ENCODE measurements at regions not wholly inside any gene's neighbourhood (a gene's known extent, or its start where the extent isn't known, plus 50 kb on each side); places are given as distances from the start of the nearest gene placed in this dataset.
"Not testable (repeated sequence)": the region's sequence is repeated elsewhere in the genome, so short reads cannot be mapped to it uniquely, and the experiment has no call there.

DNA sequence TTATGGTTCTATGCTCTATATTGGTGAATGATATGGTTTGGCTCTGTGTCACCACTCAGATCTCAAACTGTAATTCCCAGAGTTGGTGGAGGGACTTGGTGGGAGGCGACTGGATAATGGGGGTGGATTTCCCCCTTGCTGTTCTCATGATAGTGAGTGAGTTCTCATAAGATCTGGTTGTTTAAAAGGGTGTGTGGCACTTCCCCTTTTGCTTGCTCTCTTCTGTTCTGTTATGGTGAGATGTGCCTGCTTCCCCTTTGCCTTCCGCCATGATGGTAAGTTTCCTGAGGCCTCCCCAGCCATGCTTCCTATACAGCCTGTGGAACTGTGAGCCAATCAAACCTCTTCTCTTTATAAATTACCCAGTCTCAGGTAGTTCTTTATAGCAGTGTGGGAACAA is 446.6 kb upstream of the PDE3A start:
- DNase-seq = not testable (repeated sequence)

DNA sequence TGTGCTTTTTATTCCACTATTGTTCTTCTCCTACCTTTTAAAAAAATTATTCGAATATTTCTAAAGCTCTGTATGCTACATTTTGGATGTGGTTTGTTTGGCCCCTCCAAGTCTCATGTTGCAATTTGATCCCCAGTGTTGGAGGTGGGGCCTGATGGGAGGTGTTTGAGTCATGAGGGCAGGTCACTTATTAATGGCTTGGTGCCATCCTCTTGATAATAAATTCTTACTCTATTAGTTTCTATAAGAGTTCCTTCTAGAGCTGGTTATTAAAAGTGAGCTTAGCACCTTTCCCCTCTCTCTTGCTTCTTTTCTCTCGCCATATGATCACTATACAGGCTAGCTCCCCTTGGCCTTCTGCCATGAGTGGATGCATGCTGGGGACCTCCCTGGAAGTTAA is 445.6 kb upstream of the PDE3A start:
- DNase-seq = no peak

DNA sequence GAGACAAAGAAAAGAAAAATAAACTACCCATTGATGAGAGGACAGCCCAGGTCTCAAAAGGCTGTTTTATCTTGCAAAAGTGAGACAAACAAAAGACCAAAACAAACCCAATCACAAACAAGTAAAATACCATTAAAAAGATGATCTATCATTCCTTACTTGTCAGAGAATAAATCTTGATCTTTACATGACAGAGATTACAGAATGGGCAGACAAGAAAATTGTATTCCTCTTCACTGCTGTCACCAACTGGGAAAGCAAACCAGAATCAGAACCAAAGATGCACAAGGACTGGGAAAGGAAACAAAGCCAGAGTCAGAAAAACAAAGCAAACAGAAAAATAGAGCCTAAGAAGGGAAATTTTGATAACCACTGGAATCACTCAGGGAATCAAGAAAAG is 444.0 kb upstream of the PDE3A start:
- no peak for DNase-seq

DNA sequence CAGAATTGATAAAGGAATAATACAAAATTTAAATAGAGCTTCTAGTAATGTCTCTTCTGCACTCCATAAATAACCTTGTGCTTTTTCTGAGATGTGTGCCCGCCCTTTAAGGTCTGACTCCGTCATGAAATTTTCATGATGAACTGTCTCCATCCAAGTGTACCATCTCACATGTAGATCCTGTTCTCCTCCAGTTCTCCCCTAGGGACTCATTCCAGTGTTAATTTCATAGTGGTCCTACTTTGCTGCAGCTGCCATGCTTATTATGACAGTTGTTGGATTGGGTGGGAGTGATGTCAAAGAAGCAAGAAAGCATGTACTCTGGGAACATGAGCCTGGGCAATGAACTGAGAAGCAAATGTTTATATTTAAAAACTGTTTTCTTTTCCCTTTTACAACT is 442.5 kb upstream of the PDE3A start:
- DNase-seq = peak; percentile 22

DNA sequence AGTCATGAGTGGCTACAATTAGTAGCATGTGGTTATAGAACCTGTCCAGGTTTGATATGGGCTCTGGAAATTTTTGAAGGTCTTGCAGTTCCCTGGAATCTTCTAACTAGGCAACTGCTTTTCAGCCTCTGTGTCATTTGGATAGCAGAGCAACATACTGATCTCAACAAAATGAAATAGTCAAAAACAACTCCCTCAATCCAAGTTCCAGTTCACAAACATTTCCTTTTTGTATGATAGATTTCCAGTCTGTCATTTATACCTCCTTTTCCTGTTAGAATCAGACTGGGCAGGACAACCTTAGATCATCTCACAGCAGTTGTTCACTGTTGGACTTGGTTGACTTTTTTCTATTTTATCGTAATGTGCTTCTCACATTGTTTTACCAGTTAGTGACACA is 442.1 kb upstream of the PDE3A start:
- DNase-seq = no peak

DNA sequence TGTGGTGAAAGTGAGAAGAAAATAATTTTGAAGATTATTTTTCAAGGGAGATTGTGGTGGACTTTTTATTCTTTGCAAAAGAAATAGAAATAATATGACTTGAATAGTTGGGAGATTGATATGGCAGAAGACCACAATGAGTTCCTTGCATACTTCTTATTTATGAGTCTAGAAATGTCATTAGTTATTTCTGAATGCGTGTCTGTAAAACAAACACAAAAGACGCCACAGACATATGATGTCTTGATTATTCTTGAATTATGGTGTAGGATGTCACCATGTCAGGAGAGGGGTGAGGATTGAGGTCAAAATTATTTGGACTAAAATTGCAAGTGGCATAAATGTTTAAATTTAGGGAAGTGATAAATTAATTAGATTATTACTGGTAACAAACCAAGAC is 440.7 kb upstream of the PDE3A start:
- no peak for DNase-seq

DNA sequence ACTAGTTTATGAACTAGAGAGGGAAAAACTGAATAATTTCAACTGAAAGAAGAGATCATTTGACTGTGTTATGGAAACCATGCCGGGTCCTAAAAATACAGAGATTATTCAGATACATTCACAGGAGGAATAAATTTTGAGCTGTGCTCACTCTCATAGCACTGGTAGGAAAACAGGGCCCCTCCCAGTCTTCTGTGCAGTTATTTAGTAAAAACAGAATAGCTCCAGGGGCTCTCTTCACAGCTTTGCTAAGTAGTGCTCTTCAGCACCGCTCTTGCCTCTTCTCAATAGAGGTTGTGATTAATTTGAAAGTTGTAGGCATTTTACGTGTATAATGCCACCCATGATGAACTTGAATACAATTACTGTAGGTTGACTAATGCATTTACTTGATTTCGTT is 435.9 kb upstream of the PDE3A start:
- no peak for DNase-seq

DNA sequence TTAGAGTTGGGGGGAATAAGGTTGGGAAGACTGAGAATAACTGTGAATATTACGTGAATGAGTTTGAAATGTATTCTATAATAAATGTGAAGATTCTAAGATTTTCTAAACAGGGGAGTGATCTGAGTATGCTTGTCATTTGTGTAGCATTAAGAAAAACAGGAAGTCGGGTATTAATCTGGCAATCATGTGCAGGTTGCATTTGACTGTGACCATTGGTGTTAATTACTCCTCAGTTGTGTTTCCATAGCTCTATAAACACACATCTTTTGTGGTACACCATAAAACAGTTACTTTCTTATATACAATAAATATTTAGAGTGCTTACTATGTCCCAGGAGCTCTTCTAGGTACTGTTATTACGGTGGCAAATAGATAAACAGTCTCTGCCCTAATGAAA is 434.4 kb upstream of the PDE3A start:
- no peak for DNase-seq

DNA sequence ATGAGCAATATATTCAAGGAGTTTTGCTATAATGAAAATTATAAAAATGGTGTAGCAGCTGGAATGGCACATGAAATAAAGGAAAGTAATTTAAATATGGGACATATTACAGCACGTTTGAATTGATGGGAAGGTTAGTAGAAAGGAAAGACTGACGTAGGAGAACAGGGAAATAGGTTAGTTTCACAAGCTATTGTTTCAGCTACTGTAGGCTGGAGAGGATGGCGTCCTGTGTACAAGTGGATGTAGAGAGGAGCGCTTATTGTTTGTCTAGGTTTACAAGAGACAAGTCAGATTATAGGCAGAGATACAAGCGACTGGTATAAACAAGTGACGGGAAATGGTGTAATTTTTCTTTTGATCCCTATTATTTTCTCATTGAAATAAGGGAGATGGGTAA is 431.2 kb upstream of the PDE3A start:
- DNase-seq = no peak

DNA sequence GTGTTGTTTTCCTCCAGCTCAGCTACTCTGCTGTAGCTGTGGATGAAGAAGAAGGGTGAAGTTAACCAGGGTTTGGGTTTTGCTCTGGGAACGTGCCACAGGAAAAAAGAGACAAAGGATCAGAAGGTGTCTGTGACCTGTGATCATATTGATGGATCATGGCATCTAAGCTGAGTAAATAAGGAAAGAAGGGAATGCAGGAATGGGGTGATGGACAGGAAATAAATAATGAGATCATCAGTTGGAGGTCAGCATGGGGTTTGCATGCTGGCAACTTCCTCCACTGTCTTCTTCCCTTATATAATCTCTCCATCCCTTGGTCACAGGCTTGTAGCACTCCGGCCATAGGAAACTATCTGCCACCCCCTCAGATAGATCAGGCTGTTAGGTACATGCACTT is 430.3 kb upstream of the PDE3A start:
- DNase-seq = peak; percentile 6

DNA sequence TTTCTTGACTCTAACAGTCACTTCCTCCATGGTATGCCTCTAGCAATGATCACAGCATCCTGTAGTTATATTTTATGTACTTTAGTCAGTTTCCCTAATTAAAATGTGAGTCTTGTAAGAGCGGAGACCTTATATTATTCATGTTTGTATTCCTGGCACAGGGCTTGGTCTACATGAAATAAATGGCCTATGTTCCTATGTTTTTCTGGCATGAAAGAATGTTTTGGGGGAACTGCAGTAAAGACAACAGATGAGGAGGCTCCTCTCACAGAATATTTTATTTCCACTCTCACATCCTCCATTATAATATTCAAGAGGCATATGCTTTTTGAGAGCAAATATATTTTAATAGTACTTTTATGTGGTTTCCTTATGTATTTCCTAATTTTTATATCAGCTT is 429.8 kb upstream of the PDE3A start:
- DNase-seq = no peak

DNA sequence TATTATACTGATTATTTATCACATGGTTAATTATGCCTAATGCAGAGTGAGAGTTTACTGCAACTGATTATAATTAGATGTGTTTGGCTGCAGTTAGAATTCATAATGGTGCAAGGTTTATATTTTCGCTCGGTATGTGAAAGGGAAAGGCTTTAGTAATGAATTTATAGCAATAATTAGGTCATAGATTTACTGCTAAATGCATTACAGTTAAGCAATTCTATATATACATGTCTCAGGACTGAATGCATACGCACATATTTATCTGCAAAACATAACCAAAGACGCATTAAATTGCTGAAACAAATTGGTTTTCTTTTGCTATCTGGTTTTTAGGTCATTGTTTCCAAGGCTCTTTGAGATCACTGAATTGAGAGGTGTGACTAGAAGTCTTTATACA is 428.1 kb upstream of the PDE3A start:
- DNase-seq = no peak

DNA sequence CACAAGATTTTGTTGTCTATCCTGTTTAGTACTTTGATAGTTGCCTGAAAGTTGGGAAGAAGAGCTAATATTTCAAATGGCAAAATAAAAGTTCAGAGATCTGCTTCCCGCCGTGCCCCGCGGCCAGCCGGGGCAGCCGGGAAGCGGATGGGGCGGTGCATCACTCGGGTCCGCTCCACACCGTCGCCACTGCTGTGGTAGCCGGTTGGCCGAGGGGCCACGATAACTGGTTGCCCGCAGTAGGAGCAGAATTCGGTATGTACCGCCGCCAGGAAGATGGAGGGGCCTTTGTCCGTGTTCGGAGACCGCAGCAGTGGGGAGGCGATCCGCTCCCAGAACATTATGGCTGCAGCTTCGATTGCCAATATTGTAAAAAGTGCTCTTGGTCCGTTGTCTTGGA is 427.2 kb upstream of the PDE3A start:
- no peak for DNase-seq

DNA sequence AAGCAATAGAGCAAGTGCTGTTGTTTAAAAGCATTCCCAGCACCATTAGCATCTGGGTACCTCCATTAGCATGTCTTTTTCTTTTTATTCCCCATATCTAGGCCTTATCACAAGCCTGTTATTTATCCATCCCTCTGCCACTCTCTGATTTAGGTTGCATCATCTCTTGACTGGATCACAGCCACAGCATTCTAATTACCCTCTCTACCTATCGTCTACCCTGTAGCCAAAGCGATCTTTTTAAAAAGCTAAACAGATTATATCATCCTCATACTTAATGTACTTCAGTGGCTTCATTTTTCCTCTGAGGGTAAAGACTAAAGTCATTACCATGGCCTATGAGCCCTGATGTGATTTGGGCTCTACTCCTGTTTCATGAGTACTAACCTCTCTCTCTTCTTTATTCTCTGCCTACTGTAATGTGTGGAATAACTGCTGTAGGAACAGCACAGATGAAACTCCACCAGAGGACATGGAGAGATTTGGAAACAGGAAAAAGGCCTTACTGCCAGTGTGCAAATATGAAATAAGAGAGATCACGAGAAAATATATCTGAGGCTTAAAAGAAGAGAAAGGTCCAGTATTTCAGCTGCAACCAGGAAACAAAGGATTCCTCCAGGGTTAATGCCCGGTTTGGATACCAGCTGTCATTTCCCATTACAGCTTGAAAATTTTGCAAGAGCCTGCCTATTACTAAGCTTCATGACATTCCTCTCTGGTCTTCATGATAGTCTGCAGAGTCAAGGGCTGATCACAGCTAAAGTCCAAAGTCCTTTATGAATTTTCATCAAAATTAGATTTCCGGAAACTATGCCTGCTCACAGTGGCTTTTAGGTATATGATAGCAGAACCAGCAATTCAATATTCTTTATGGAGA is 422.5 kb upstream of the PDE3A start:
- DNase-seq = peak; percentile 70

DNA sequence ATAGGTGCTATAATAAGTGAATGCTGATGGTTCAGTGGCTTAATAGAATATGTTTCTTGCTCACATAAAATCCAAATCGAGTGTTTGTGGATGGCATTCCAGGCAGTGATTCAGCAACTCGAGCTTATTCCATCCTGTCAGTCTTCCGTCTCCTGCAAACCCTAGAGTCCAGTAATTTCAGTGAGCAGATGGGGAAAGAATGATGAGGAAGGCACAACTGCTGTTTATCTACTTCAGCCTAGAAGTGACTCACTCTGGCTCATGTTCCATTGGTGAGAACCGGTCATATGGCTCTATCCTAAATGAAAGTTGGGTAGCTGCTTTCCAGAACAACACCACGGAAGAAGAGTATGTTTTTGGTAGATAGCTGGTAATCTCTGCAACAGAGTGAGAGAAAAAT is 421.8 kb upstream of the PDE3A start:
- DNase-seq = peak; percentile 76

DNA sequence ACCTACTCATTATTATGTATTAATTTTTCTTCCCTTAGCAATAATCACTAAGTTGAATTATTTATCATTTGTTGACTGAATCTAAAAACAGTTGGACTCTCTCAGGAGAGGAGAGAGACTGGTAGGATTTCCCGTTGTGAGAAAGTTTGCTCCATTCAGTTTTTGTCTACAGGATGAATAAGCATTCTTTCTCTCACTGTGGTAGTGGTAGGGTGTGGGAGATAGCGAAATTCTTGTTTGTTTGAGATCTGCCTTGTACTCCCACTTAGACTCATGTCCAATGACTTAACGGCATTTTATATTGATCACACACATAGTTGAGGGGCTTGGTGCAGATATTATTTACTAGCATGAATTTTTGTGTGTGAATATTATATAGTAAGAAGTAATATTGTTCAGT is 421.0 kb upstream of the PDE3A start:
- no peak for DNase-seq

DNA sequence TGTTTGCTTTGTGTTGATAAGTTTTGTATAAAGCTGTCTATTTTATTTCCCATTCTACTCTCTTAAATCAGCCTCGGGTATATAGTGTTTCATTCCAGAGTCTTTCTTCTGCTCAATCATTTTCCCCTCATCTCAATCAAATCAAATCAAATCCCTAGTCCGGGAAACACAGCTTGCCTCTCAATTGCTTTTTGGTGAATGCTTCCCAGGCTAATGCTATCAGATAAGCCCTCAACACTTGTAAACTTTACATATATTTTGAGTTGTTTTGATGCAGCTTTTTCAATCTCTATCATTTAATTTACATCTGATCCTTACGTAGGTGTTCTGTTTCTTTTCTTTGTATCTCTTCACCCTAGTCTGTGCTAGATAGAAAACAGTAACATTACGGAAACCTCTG is 416.7 kb upstream of the PDE3A start:
- DNase-seq = no peak

DNA sequence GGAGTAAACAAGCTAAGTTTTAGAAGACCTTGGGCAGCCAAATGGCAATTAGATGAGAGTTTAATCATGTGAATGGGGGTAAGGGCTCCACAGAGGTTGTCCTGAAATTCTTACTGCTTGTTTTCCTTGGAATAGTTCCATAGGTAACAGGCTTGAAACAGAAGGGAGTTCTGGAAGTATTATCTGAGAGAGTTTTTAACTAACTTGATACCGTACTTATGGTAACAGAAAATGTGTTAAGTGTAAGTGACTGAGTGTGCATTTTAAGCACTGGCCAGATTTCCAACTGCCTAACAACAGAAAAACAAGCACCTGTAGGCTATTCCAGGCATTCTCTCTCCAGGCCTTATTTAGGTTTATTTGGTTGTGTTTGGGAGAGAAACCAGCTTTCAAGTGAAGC is 414.6 kb upstream of the PDE3A start:
- no peak for DNase-seq

DNA sequence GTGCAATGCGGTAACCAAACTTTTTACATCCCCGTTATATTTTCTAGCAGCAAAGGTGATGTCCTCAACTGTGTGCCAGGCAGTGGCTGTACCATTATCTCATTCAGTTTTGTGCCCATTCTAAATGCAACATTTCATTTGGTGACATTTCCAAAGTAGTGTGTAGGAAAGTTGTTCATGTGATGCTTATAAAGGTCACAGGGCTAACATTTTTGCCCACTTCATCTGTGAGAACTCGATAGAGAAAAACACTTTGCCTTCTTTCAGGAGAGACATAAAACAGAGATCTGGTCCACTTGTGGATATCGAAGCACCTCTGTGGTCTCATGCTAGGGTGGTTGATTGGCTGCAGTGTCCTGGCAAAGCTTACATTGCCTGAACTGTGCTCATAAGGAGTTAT is 414.2 kb upstream of the PDE3A start:
- no peak for DNase-seq

DNA sequence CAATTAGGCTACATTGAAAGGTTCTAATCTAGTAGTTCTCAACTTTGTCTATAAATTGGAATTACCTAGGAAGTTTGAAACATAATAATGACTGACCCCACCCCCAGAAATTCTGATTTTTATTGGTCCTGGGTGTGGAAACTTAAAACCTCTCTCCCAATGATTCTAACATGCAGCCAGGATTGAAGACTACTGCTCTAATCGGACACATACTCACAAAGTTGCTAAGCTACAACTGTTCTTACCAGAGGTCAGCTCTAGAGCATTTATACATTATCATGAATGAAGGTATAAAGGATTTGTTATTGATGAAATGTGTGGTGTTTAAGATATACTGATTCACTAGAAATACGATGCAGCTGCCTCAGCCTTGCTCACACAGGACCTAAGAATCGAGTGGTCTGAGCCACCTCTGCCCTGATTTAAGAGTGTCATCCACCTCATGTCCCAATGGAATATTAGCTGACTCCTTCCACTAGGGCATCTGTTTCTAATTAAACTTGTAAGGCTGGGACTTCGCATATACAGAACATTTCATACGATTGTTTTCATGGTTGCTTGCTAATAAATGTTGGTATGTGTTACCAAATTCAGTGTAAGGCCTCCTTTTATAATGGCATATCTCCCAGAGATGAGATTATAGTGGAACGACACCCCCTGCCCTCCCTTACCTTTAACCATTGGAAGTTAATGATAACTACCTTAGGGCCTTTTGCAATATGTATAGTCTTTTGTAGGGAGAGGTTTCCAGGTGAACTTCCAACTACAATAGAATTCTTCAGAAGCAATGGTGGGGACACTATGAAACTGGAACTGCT is 410.8 kb upstream of the PDE3A start:
- DNase-seq = no peak

DNA sequence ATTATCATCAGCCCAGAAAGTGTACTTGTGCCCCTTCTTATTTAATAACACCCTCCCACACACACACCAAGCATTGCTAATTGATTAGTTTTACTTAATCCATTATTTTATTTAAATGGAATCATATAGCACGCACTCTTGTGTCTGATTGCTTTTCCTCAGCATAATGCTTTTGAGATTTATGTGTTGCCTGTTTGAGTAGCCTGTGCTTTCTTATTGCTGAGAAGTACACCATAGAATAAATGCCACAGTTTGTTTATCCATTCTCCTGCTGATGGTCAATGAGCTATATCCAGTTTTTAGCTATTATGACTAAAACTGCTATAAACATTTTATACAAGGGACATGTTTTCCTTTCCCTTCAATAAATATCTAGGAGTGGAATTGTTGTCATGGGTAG is 409.9 kb upstream of the PDE3A start:
- DNase-seq = no peak

DNA sequence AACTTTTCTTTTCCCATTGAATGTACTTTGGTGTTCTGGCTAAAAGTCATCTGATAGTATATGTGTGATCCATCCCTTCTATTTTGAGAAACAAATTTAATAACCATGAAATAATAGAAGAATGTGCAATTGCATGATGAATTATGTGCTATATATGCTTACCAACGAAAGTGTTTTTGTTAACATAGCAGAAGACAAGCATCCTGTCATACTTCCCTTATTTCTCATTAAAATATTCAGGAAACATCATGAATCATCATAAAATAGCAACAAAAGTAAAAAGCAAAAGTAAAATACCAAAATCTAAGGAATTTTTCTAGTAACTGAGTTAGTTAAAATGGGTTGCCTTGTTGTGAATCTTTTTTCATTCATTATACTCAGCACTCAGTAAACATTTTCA is 409.0 kb upstream of the PDE3A start:
- DNase-seq = no peak

DNA sequence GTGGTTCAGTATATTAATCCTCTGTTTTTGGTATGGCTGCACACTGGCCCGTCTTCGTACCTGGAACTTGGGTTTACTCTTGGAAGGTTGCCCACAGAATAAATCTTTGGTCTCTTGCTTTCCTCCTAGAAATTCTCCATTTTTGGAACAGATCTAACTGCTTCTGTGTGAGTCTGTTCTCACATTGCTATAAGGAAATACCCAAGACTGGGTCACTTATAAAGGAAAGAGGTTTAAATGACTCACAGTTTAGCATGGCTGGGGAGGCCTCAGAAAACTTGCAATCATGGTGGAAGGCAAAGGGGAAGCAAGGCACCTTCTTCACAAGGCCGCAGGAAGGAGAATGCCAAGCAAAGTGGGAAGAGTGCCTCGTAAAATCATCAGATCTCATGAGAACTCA is 407.8 kb upstream of the PDE3A start:
- no peak for DNase-seq

DNA sequence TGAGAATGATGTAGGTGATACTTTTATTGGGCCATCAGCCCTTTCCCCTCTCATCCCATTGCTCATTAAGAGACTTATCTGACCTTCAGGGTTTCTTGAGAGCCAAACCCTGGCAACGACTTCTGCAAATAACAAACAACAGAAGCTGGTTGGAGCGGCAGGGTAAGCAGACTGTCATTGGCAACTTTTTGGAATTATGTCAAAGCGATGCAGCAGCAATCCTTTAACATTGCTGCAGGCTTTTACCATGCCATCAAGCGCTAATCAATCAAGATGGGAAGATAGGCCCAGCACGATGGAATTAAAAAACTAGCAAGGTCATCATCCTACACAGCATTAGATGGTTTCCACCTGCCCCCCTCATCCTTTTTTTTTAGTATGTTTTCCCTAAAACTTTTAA is 406.1 kb upstream of the PDE3A start:
- no peak for DNase-seq

DNA sequence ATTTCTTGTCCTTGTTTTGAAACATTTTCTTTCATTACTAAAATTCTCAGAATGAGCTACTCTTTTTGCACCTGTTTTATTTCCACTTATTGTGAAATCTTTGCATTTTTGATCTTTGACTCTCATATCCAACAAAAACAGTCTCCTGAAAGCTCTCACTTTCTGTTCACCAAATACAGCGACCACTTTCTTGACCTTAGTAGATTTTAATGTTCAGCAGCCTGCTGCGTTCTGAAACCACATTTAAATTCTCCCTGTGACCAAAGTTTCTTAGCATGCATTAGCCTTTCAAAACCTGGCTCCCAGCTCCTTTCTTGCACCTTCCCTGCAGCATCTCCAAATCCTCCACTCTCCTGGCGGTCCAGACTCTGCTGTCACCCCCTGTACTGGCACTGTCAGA is 404.4 kb upstream of the PDE3A start:
- no peak for DNase-seq
